Retinal pigment epithelial cell (primary cell): ENCODE measurements at regions not wholly inside any gene's neighbourhood (a gene's known extent, or its start where the extent isn't known, plus 50 kb on each side); places are given as distances from the start of the nearest gene placed in this dataset.
"Not testable (repeated sequence)": the region's sequence is repeated elsewhere in the genome, so short reads cannot be mapped to it uniquely, and the experiment has no call there.

Source experiments
- DNase-seq: peaks from one replicate; pipeline ENCODE4 v3.0.0-alpha.2; 2010; ENCODE audit warnings: low read depth
- H3K4me3 ChIP-seq: 2 replicates; pipeline ENCODE4 v1.5.1; 2011; ENCODE audit warnings: mild to moderate bottlenecking, low read length, control low read depth, moderate library complexity
- CTCF ChIP-seq: conservative IDR thresholded peaks from 2 replicates; pipeline ENCODE4 v1.5.1; 2011; ENCODE audit warnings: low read depth, low read length, control low read depth, inconsistent platforms

- H3K4me3 ChIP-seq: no peak overlapping the region
- DNase-seq: no peak
- no peak for TF ChIP-seq CTCF
Measured at GRCh38 chr16:25625620-25626019, 66.1 kb upstream of the HS3ST4 start.

GRCh38 chr16:25614716-25615265, 77.0 kb upstream of the HS3ST4 start:
- no peak for TF ChIP-seq CTCF
- DNase-seq: no peak
- H3K4me3 ChIP-seq: no peak overlapping the region

- H3K4me3 ChIP-seq: no peak overlapping the region
- TF ChIP-seq CTCF: no peak
- DNase-seq: no peak
Measured at GRCh38 chr16:25613931-25614330, 77.8 kb upstream of the HS3ST4 start.

GRCh38 chr16:25608002-25608401, 83.8 kb upstream of the HS3ST4 start:
- no peak overlapping the region for H3K4me3 ChIP-seq
- no peak for DNase-seq

GRCh38 chr16:25606069-25606468, 85.7 kb upstream of the HS3ST4 start:
- no peak for TF ChIP-seq CTCF
- no peak overlapping the region for H3K4me3 ChIP-seq
- no peak for DNase-seq

More at GRCh38 chr16:25608002-25608401, 83.8 kb upstream of the HS3ST4 start:
- TF ChIP-seq CTCF: no peak

GRCh38 chr16:25605381-25605780, 86.4 kb upstream of the HS3ST4 start:
- TF ChIP-seq CTCF: no peak
- no peak overlapping the region for H3K4me3 ChIP-seq
- no peak for DNase-seq

- H3K4me3 ChIP-seq, DNase-seq: not testable (repeated sequence)
Measured at GRCh38 chr16:25601306-25601705, 90.5 kb upstream of the HS3ST4 start.

GRCh38 chr16:25596194-25596593, 95.6 kb upstream of the HS3ST4 start:
- DNase-seq: no peak
- no peak for TF ChIP-seq CTCF
- H3K4me3 ChIP-seq: no peak overlapping the region
